Caco-2 (cell line): ENCODE measurements at regions not wholly inside any gene's neighbourhood (a gene's known extent, or its start where the extent isn't known, plus 50 kb on each side); places are given as distances from the start of the nearest gene placed in this dataset.

Experiments used
- BruUV-seq: library from RNA; stranded (reverse); fragments of 400-500 nt; replicated peaks from 2 replicates; lab custom pipeline; 2021; lab: Mats Ljungman, UMichigan
- CTCF ChIA-PET: fragments of 300-600 bp; sonication (Branson Sonifier 250); formaldehyde crosslinking; loops from one replicate; lab custom pipeline; 2022; ENCODE audit warnings: antibody characterized with exemption; lab: Charles Lee
- POLR2A ChIA-PET: fragments of 300-600 bp; sonication (Branson Sonifier 250); formaldehyde crosslinking; loops from one replicate; lab custom pipeline; 2022; ENCODE audit warnings: antibody characterized with exemption; lab: Charles Lee
- DNase-seq, 2 experiments: peaks; one replicate each; pipeline versions ENCODE4 v3.0.0 to v3.0.0-alpha.2; 2020 to 2022
- H3K27me3 ChIP-seq: replicated peaks from 2 replicates; pipeline ENCODE4 v1.6.0; 2011; ENCODE audit warnings: low read length; ENCODE audit not compliant: control insufficient read depth, insufficient read depth
- H3K36me3 ChIP-seq: 2 replicates; pipeline ENCODE4 v1.5.1; 2011; ENCODE audit warnings: low read length; ENCODE audit not compliant: control insufficient read depth, insufficient read depth
- H3K4me1 ChIP-seq: fragments of 250-450 bp; sonication (Bioruptor Pico); 2 replicates; pipeline ENCODE4 v1.5.1; 2020; ENCODE audit warnings: mild to moderate bottlenecking
- H3K4me3 ChIP-seq: 2 replicates; pipeline ENCODE4 v1.5.1; 2011; ENCODE audit warnings: low read depth, mild to moderate bottlenecking, control low read depth, low read length
- H3K9me3 ChIP-seq: fragments of 250-450 bp; sonication (Bioruptor Pico); 2 replicates; pipeline ENCODE4 v1.5.1; 2020; ENCODE audit warnings: mild to moderate bottlenecking, moderate library complexity
- H3K27ac Mint-ChIP-seq: one replicate; pipeline ENCODE4 v1.8.0; 2022; ENCODE audit warnings: mixed read lengths; ENCODE audit not compliant: unreplicated experiment
- H3K27me3 Mint-ChIP-seq: one replicate; pipeline ENCODE4 v1.8.0; 2022; ENCODE audit warnings: mixed read lengths; ENCODE audit not compliant: insufficient read depth, unreplicated experiment
- H3K36me3 Mint-ChIP-seq: one replicate; pipeline ENCODE4 v1.8.0; 2022; ENCODE audit warnings: mild to moderate bottlenecking, mixed read lengths; ENCODE audit not compliant: insufficient read depth, unreplicated experiment
- H3K4me1 Mint-ChIP-seq: one replicate; pipeline ENCODE4 v1.8.0; 2022; ENCODE audit warnings: low read depth, mixed read lengths; ENCODE audit not compliant: unreplicated experiment
- H3K4me3 Mint-ChIP-seq: one replicate; pipeline ENCODE4 v1.8.0; 2022; ENCODE audit warnings: mild to moderate bottlenecking, moderate library complexity, mixed read lengths; ENCODE audit not compliant: unreplicated experiment
- H3K9me3 Mint-ChIP-seq: one replicate; pipeline ENCODE4 v1.8.0; 2022; ENCODE audit warnings: mixed read lengths; ENCODE audit not compliant: unreplicated experiment
- intact Hi-C: fragments of 100-400 bp; cut with micrococcal nuclease; formaldehyde crosslinking; loops from one replicate; pipeline ENCODE4 v1.10.0; 2022; ENCODE audit not compliant: unreplicated experiment
- TF ChIP-seq, protein P1 (sequence below), 2 experiments: fragments of 200-600 bp in 1 of 2; IDR thresholded peaks; 1 replicate in 1 of 2; 2 replicates in 1 of 2; pipeline versions ENCODE4 v1.5.1 to v1.8.0; 2011 to 2022; ENCODE audit warnings: antibody characterized with exemption in 1 of 2, control low read depth in 1 of 2, inconsistent platforms in 1 of 2, low read depth in 1 of 2, low read length in 1 of 2, mild to moderate bottlenecking in 1 of 2, moderate library complexity in 1 of 2; ENCODE audit not compliant: insufficient read depth in 1 of 2, severe bottlenecking in 1 of 2, unreplicated experiment in 1 of 2

DNA sequence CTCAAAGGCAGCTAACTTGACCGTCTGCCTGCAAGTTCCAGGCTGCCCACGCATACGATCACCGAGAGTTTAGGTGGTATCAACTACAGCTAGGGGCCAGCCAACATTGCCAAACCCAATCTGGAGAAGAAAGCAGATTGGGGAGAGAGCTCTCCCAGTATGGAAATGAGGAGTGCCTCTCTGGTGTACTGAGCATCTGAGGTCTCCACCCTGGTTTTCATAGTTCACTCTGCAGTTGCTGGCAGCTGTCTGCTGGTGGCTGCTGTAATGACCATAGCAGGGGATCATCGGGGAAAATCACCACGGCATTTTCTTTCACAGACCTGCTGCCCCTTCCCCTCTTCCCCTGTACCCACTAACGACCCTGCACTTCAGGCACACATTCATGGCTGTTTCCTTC lies 201.7 kb downstream of the NUFIP1 start:
- ChIA-PET POLR2A (no interaction called here), CTCF (interaction anchor here (0.5 kb wide), 1 partner anchor 83 kb away, joined by 3 read pairs; no protein-coding TSS in a partner anchor)
- H3K27ac Mint-ChIP-seq: no peak overlapping the region
- H3K36me3 Mint-ChIP-seq: no peaks in the 10 kb centered on the region
- TF ChIP-seq, protein P1, sequence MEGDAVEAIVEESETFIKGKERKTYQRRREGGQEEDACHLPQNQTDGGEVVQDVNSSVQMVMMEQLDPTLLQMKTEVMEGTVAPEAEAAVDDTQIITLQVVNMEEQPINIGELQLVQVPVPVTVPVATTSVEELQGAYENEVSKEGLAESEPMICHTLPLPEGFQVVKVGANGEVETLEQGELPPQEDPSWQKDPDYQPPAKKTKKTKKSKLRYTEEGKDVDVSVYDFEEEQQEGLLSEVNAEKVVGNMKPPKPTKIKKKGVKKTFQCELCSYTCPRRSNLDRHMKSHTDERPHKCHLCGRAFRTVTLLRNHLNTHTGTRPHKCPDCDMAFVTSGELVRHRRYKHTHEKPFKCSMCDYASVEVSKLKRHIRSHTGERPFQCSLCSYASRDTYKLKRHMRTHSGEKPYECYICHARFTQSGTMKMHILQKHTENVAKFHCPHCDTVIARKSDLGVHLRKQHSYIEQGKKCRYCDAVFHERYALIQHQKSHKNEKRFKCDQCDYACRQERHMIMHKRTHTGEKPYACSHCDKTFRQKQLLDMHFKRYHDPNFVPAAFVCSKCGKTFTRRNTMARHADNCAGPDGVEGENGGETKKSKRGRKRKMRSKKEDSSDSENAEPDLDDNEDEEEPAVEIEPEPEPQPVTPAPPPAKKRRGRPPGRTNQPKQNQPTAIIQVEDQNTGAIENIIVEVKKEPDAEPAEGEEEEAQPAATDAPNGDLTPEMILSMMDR (IDR thresholded peaks at IDR 0.05; ENCODE audit: insufficient read depth in 1 of 2, low read depth in 1 of 2, low read length in 1 of 2, severe bottlenecking in 1 of 2, unreplicated experiment in 1 of 2): no peak
- Histone ChIP-seq H3K9me3 (peaks cover 12% of the 10 kb centered on the region; the same call in 1 of the 2 replicates), H3K4me1 (peaks cover 8% of the 10 kb centered on the region; the same call in 1 of the 2 replicates), H3K4me3 (no peak overlapping the region), H3K27me3 (no peaks in the 10 kb centered on the region), H3K36me3 (no peaks in the 10 kb centered on the region)
- intact Hi-C loops: no loop called here
- H3K27me3 Mint-ChIP-seq: no peaks in the 10 kb centered on the region
- peaks cover 7% of the 10 kb centered on the region for H3K4me1 Mint-ChIP-seq
- H3K4me3 Mint-ChIP-seq: no peak overlapping the region
- no peaks in the 10 kb centered on the region for H3K9me3 Mint-ChIP-seq
- DNase-seq: no peak
- no TSS peak for BruUV-seq

- H3K9me3 Mint-ChIP-seq: no peaks in the 10 kb centered on the region
- no peaks in the 10 kb centered on the region for H3K36me3 Mint-ChIP-seq
- POLR2A ChIA-PET: no interaction called here
These were observed 202.5 kb downstream of the NUFIP1 start for GRCh38 chr13:44786756-44787155.

GRCh38 chr13:44785401-44785800 lies 203.9 kb downstream of the NUFIP1 start:
- H3K27me3 ChIP-seq: no peaks in the 10 kb centered on the region
- ChIA-PET POLR2A (no interaction called here), CTCF (no interaction called here)
- H3K36me3 Mint-ChIP-seq: no peaks in the 10 kb centered on the region
- no peak overlapping the region for H3K4me3 ChIP-seq
- H3K4me1 Mint-ChIP-seq: peaks cover 7% of the 10 kb centered on the region
- H3K9me3 Mint-ChIP-seq: no peaks in the 10 kb centered on the region
- peaks cover 12% of the 10 kb centered on the region; the same call in 1 of the 2 replicates for H3K9me3 ChIP-seq
- no peak overlapping the region for H3K4me3 Mint-ChIP-seq
- H3K4me1 ChIP-seq: peaks cover 8% of the 10 kb centered on the region; the same call in 1 of the 2 replicates
- intact Hi-C loops: no loop called here
- BruUV-seq: no TSS peak
- no peaks in the 10 kb centered on the region for H3K36me3 ChIP-seq
- H3K27me3 Mint-ChIP-seq: no peaks in the 10 kb centered on the region
- H3K27ac Mint-ChIP-seq: no peak overlapping the region
- TF ChIP-seq, protein P1 (IDR thresholded peaks at IDR 0.05; ENCODE audit: insufficient read depth in 1 of 2, low read depth in 1 of 2, low read length in 1 of 2, severe bottlenecking in 1 of 2, unreplicated experiment in 1 of 2): no peak
- DNase-seq: no peak

More at GRCh38 chr13:44786756-44787155, 202.5 kb downstream of the NUFIP1 start:
- CTCF ChIA-PET: no interaction called here
- peaks cover 8% of the 10 kb centered on the region; the same call in 1 of the 2 replicates for H3K4me1 ChIP-seq
- peaks cover 12% of the 10 kb centered on the region; the same call in 1 of the 2 replicates for H3K9me3 ChIP-seq
- no peaks in the 10 kb centered on the region for H3K27me3 Mint-ChIP-seq
- DNase-seq: no peak
- H3K27ac Mint-ChIP-seq: no peak overlapping the region
- no TSS peak for BruUV-seq
- intact Hi-C loops: no loop called here
- H3K4me1 Mint-ChIP-seq: peaks cover 7% of the 10 kb centered on the region
- no peak overlapping the region for H3K4me3 ChIP-seq
- no peaks in the 10 kb centered on the region for H3K27me3 ChIP-seq
- H3K36me3 ChIP-seq: no peaks in the 10 kb centered on the region
- H3K4me3 Mint-ChIP-seq: no peak overlapping the region
- TF ChIP-seq, protein P1 (IDR thresholded peaks at IDR 0.05; ENCODE audit: insufficient read depth in 1 of 2, low read depth in 1 of 2, low read length in 1 of 2, severe bottlenecking in 1 of 2, unreplicated experiment in 1 of 2): no peak
